Umbilical cord (tissue), 1 donor: ENCODE measurements at regions not wholly inside any gene's neighbourhood (a gene's known extent, or its start where the extent isn't known, plus 50 kb on each side); places are given as distances from the start of the nearest gene placed in this dataset.
"Not testable (repeated sequence)": the region's sequence is repeated elsewhere in the genome, so short reads cannot be mapped to it uniquely, and the experiment has no call there.

Source experiments
- DNase-seq: peaks from one replicate; pipeline ENCODE4 v3.0.0-alpha.2; 2015; ENCODE audit warnings: low spot score

GRCh38 chr5:86671536-86671935, 53.8 kb downstream of the COX7C start:
- no peak for DNase-seq

GRCh38 chr5:86674069-86674468, 56.3 kb downstream of the COX7C start:
- no peak for DNase-seq

- DNase-seq: no peak
These were observed 57.6 kb downstream of the COX7C start for GRCh38 chr5:86675311-86675710.

GRCh38 chr5:86679529-86679928, 61.8 kb downstream of the COX7C start:
- DNase-seq: peak; percentile 59

- no peak for DNase-seq
These were observed 62.2 kb downstream of the COX7C start for GRCh38 chr5:86679949-86680348.

GRCh38 chr5:86684222-86684621, 66.5 kb downstream of the COX7C start:
- no peak for DNase-seq

GRCh38 chr5:86686046-86686445, 68.3 kb downstream of the COX7C start:
- no peak for DNase-seq

- no peak for DNase-seq
These were observed 70.7 kb downstream of the COX7C start for GRCh38 chr5:86688406-86688805.

- no peak for DNase-seq
These were observed 71.5 kb downstream of the COX7C start for GRCh38 chr5:86689103-86689729.

- no peak for DNase-seq
These were observed 91.6 kb downstream of the COX7C start for GRCh38 chr5:86709157-86709881.

GRCh38 chr5:86716121-86716520, 98.4 kb downstream of the COX7C start:
- DNase-seq: no peak

GRCh38 chr5:86731319-86732117, 113.8 kb downstream of the COX7C start:
- not testable (repeated sequence) for DNase-seq

GRCh38 chr5:86735370-86735769, 117.6 kb downstream of the COX7C start:
- no peak for DNase-seq

GRCh38 chr5:86737579-86737978, 119.8 kb downstream of the COX7C start:
- no peak for DNase-seq

GRCh38 chr5:86748538-86749105, 130.9 kb downstream of the COX7C start:
- no peak for DNase-seq

GRCh38 chr5:86749841-86750240, 132.1 kb downstream of the COX7C start:
- DNase-seq: no peak

- no peak for DNase-seq
These were observed 139.1 kb downstream of the COX7C start for GRCh38 chr5:86756839-86757238.

- peak; percentile 7 for DNase-seq
These were observed 140.1 kb downstream of the COX7C start for GRCh38 chr5:86757824-86758223.

GRCh38 chr5:86760661-86761060, 142.9 kb downstream of the COX7C start:
- peak; percentile 81 for DNase-seq

- no peak for DNase-seq
These were observed 146.2 kb downstream of the COX7C start for GRCh38 chr5:86763929-86764328.

- DNase-seq: peak; percentile 15
These were observed 148.2 kb downstream of the COX7C start for GRCh38 chr5:86765778-86766502.
